NCI-H1436 treated with DMSO at 0.1 percent for 48 hours (cell line): ENCODE measurements at regions not wholly inside any gene's neighbourhood (a gene's known extent, or its start where the extent isn't known, plus 50 kb on each side); places are given as distances from the start of the nearest gene placed in this dataset.

Source experiments
- DNase-seq: peaks from one replicate; lab custom pipeline; 2025; lab: John Stamatoyannopoulos, UW

GRCh38 chr15:81774309-81774708 lies 271.5 kb downstream of the MEX3B start:
- no peak for DNase-seq

- no peak for DNase-seq
Measured at GRCh38 chr15:81768773-81769172, 277.0 kb downstream of the MEX3B start.

GRCh38 chr15:81766829-81767475 lies 278.9 kb downstream of the MEX3B start:
- DNase-seq: no peak

GRCh38 chr15:81765816-81766215 lies 280.0 kb downstream of the MEX3B start:
- no peak for DNase-seq

GRCh38 chr15:81763304-81763703 lies 282.5 kb downstream of the MEX3B start:
- no peak for DNase-seq

GRCh38 chr15:81760686-81761085 lies 285.1 kb downstream of the MEX3B start:
- DNase-seq: no peak

- no peak for DNase-seq
Measured at GRCh38 chr15:81758818-81759284, 287.0 kb downstream of the MEX3B start.

GRCh38 chr15:81755626-81756025 lies 290.2 kb downstream of the MEX3B start:
- no peak for DNase-seq

- DNase-seq: no peak
Measured at GRCh38 chr15:81754078-81754477, 291.7 kb downstream of the MEX3B start.

GRCh38 chr15:81752974-81753373 lies 292.8 kb downstream of the MEX3B start:
- no peak for DNase-seq

GRCh38 chr15:81752546-81752942 lies 293.3 kb downstream of the MEX3B start:
- DNase-seq: no peak

GRCh38 chr15:81751816-81752545 lies 293.8 kb downstream of the MEX3B start:
- DNase-seq: no peak

- DNase-seq: no peak
Measured at GRCh38 chr15:81751256-81751655, 294.6 kb downstream of the MEX3B start.

GRCh38 chr15:81749716-81750375 lies 296.0 kb downstream of the MEX3B start:
- DNase-seq: no peak

GRCh38 chr15:81747482-81747881 lies 298.3 kb downstream of the MEX3B start:
- DNase-seq: no peak

GRCh38 chr15:81747026-81747425 lies 298.8 kb downstream of the MEX3B start:
- DNase-seq: no peak

- DNase-seq: no peak
Measured at GRCh38 chr15:81744364-81744763, 301.5 kb downstream of the MEX3B start.

- DNase-seq: no peak
Measured at GRCh38 chr15:81740416-81740815, 305.4 kb downstream of the MEX3B start.

GRCh38 chr15:81729340-81729739 lies 316.5 kb downstream of the MEX3B start:
- no peak for DNase-seq

GRCh38 chr15:81728726-81729125 lies 317.1 kb downstream of the MEX3B start:
- no peak for DNase-seq

GRCh38 chr15:81725590-81725989 lies 320.2 kb downstream of the MEX3B start:
- DNase-seq: no peak

GRCh38 chr15:81724536-81724935 lies 321.3 kb downstream of the MEX3B start:
- DNase-seq: no peak

- no peak for DNase-seq
Measured at GRCh38 chr15:81723701-81724100, 322.1 kb downstream of the MEX3B start.
